ENCODE measurements at regions not wholly inside any gene's neighbourhood (a gene's known extent, or its start where the extent isn't known, plus 50 kb on each side); places are given as distances from the start of the nearest gene placed in this dataset.

DNA sequence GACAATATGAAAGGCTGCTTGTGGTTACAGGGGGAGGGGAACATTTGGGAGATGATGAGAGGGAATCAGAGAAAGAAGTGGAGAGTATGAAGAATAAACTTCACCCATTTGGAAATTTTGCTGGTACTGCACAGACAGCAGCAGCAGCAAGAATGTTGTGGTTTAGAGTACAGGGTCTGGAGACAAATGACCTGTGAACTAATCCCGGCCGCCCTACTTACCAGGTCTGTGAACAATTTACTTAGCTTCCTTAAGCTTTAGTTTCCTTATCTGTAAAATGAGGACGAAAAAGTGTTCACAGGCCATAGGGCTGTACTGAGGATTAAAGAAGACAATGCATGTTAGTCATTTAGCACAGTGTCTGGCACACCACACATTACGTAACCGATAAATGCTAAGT lies 685.4 kb upstream of the CELF4 start:
- no peak for TF ChIP-seq POLR2A (IDR thresholded peaks at IDR 0.05)
- TF ChIP-seq, protein P1, sequence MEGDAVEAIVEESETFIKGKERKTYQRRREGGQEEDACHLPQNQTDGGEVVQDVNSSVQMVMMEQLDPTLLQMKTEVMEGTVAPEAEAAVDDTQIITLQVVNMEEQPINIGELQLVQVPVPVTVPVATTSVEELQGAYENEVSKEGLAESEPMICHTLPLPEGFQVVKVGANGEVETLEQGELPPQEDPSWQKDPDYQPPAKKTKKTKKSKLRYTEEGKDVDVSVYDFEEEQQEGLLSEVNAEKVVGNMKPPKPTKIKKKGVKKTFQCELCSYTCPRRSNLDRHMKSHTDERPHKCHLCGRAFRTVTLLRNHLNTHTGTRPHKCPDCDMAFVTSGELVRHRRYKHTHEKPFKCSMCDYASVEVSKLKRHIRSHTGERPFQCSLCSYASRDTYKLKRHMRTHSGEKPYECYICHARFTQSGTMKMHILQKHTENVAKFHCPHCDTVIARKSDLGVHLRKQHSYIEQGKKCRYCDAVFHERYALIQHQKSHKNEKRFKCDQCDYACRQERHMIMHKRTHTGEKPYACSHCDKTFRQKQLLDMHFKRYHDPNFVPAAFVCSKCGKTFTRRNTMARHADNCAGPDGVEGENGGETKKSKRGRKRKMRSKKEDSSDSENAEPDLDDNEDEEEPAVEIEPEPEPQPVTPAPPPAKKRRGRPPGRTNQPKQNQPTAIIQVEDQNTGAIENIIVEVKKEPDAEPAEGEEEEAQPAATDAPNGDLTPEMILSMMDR (IDR thresholded peaks at IDR 0.05) = no peak
